Sigmoid colon (tissue), 6 donors: ENCODE measurements at regions not wholly inside any gene's neighbourhood (a gene's known extent, or its start where the extent isn't known, plus 50 kb on each side); places are given as distances from the start of the nearest gene placed in this dataset.

Experiments
- DNase-seq: peaks from one replicate; pipeline ENCODE4 v3.0.0-alpha.2; 2019
- H3K27ac ChIP-seq, 4 donors: fragments of 200-600 bp; sonication (generic); one replicate each; pipeline ENCODE4 v1.5.1; 2016 to 2019; ENCODE audit warnings: mild to moderate bottlenecking in 1 of 4
- H3K27me3 ChIP-seq, 3 donors: fragments of 200-600 bp; sonication (generic); one replicate each; pipeline ENCODE4 v1.5.1; 2019; ENCODE audit warnings: mild to moderate bottlenecking in 1 of 3
- H3K36me3 ChIP-seq, 4 donors: fragments of 200-600 bp; sonication (generic); one replicate each; pipeline ENCODE4 v1.5.1; 2016 to 2019
- H3K4me1 ChIP-seq, 4 donors: fragments of 200-600 bp; sonication (generic); one replicate each; pipeline ENCODE4 v1.5.1; 2017 to 2019
- H3K4me3 ChIP-seq, 4 donors: fragments of 200-600 bp; sonication (generic); one replicate each; pipeline ENCODE4 v1.5.1; 2017 to 2019; ENCODE audit warnings: mild to moderate bottlenecking in 2 of 4, moderate library complexity in 1 of 4
- H3K9me3 ChIP-seq, 4 donors: fragments of 200-600 bp in 3 of 4; sonication (generic) in 3 of 4; one replicate each; pipeline versions ENCODE4 v1.5.1 to v1.6.1; 2013 to 2019
- EP300 ChIP-seq, 4 donors: sonication (generic); formaldehyde crosslinking; IDR thresholded peaks; one replicate each; pipeline ENCODE4 v1.6.1; 2017; ENCODE audit warnings: antibody characterized with exemption in 4 of 4
- POLR2A ChIP-seq, 2 donors: fragments of 450-650 bp; IDR thresholded peaks; one replicate each; pipeline ENCODE4 v1.6.1; 2016; ENCODE audit warnings: antibody characterized with exemption in 2 of 2, mild to moderate bottlenecking in 2 of 2, moderate library complexity in 2 of 2
- POLR2AphosphoS5 ChIP-seq, 4 donors: sonication (generic); formaldehyde crosslinking; IDR thresholded peaks; one replicate each; pipeline ENCODE4 v1.6.1; 2017; ENCODE audit warnings: antibody characterized with exemption in 4 of 4
- WGBS, 2 donors: extraction: QIAGEN DNeasy Blood & Tissue Kit; methylation state at CpG; one replicate each; pipeline ENCODE4 v1.1.7; 2013; 5-methylcytosine and 5-hydroxymethylcytosine counted together
- intact Hi-C: fragments of 100-400 bp; cut with DNase I; formaldehyde crosslinking; loops from one replicate; pipeline ENCODE4 v1.15.1; 2023
- TF ChIP-seq, protein P1 (sequence below), 4 experiments: fragments of 450-650 bp in 3 of 4; fragments of 200-600 bp in 1 of 4; IDR thresholded peaks; one replicate each; pipeline ENCODE4 v1.5.1; 2016 to 2019; ENCODE audit warnings: antibody characterized with exemption in 4 of 4, mild to moderate bottlenecking in 3 of 4, moderate library complexity in 2 of 4
- donor health status: healthy with polysubstance abuse.
- donor health status: healthy.

DNA sequence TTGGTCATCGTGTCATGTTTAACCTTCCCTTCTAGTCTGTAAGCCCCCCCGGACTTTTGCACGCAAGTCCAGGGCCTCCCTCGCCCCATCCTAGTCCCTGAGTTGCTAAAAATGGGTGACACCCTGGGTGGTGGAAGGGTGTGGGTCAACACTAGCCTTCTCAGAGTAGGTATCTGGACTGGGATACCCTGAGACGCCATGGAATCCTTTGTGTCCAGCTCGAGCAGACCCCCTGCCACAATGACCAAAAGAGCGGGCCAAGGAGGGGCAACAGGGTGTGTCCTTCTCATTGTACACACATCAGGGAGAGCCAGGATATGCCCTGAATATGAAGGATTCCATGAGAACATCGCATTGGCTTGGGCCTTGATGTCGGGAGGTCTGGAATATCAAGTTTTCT, 67.5 kb upstream of the ATP12A start:
- no peaks in the 10 kb centered on the region for H3K27me3 ChIP-seq
- WGBS, 2 donors: 94 to 97% methylated on average over 9 of the region's 9 CpGs
- intact Hi-C loops: no loop called here
- no peaks in the 10 kb centered on the region for H3K4me1 ChIP-seq
- H3K36me3 ChIP-seq: no peaks in the 10 kb centered on the region
- no peak for DNase-seq
- no peaks in the 10 kb centered on the region for H3K9me3 ChIP-seq
- TF ChIP-seq EP300 (IDR thresholded peaks at IDR 0.05): no peak
- TF ChIP-seq POLR2AphosphoS5 (IDR thresholded peaks at IDR 0.05): no peak
- H3K4me3 ChIP-seq: no peak overlapping the region
- H3K27ac ChIP-seq: no peak overlapping the region

DNA sequence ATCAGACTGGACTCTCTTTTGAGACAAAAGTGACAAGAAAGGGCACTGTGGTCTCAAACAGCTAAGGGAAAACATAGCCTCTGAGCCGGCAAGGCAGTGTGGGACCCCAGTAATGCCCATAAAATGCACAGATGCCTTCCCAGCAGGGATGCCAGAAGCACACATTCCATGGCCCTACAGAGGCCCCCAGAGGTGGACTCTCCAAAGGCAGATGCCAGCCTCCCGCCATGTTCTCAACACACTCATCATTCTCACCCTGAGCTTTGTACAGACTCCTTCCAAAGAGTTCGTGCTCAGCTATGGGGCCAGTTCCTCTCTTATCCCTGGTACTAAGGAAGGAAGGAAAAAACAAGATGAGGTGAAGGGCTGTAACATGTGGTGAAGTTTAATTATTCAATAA, 67.1 kb upstream of the ATP12A start:
- 94 to 96% methylated on average over 3 of the region's 3 CpGs for WGBS, 2 donors
- H3K4me3 ChIP-seq: no peak overlapping the region
- no peak overlapping the region for H3K27ac ChIP-seq
- H3K36me3 ChIP-seq: no peaks in the 10 kb centered on the region
- intact Hi-C loops: no loop called here
- DNase-seq: no peak
- H3K27me3 ChIP-seq: no peaks in the 10 kb centered on the region
- TF ChIP-seq, protein P1, sequence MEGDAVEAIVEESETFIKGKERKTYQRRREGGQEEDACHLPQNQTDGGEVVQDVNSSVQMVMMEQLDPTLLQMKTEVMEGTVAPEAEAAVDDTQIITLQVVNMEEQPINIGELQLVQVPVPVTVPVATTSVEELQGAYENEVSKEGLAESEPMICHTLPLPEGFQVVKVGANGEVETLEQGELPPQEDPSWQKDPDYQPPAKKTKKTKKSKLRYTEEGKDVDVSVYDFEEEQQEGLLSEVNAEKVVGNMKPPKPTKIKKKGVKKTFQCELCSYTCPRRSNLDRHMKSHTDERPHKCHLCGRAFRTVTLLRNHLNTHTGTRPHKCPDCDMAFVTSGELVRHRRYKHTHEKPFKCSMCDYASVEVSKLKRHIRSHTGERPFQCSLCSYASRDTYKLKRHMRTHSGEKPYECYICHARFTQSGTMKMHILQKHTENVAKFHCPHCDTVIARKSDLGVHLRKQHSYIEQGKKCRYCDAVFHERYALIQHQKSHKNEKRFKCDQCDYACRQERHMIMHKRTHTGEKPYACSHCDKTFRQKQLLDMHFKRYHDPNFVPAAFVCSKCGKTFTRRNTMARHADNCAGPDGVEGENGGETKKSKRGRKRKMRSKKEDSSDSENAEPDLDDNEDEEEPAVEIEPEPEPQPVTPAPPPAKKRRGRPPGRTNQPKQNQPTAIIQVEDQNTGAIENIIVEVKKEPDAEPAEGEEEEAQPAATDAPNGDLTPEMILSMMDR (IDR thresholded peaks at IDR 0.05): no peak
- TF ChIP-seq POLR2AphosphoS5 (IDR thresholded peaks at IDR 0.05): no peak
- TF ChIP-seq POLR2A (IDR thresholded peaks at IDR 0.05): no peak
- TF ChIP-seq EP300 (IDR thresholded peaks at IDR 0.05): no peak
- H3K4me1 ChIP-seq: no peaks in the 10 kb centered on the region
- no peaks in the 10 kb centered on the region for H3K9me3 ChIP-seq

DNA sequence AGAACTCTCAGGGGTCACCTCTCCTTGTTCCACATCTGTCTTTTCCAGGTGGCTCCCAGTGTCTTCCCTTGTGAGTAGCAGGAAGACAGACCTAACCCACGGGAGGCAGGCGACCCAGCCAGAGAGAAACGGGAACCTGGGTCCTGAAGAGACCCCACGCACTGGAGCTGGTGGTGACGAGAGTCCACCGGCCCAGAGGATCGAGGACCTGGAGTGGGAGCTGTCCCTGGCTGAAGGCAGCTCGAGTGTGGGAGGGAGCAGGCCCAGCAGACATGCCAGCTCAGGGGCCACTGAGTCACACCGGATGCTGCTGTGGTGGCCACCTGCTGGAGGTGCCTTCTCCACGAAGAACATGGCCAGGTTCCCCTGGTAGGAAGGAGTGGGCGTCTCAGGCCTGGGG, 66.5 kb upstream of the ATP12A start:
- TF ChIP-seq, protein P1 (IDR thresholded peaks at IDR 0.05): no peak
- no peak for TF ChIP-seq POLR2AphosphoS5 (IDR thresholded peaks at IDR 0.05)
- TF ChIP-seq POLR2A (IDR thresholded peaks at IDR 0.05): no peak
- no peak for TF ChIP-seq EP300 (IDR thresholded peaks at IDR 0.05)
- intact Hi-C loops: no loop called here

DNA sequence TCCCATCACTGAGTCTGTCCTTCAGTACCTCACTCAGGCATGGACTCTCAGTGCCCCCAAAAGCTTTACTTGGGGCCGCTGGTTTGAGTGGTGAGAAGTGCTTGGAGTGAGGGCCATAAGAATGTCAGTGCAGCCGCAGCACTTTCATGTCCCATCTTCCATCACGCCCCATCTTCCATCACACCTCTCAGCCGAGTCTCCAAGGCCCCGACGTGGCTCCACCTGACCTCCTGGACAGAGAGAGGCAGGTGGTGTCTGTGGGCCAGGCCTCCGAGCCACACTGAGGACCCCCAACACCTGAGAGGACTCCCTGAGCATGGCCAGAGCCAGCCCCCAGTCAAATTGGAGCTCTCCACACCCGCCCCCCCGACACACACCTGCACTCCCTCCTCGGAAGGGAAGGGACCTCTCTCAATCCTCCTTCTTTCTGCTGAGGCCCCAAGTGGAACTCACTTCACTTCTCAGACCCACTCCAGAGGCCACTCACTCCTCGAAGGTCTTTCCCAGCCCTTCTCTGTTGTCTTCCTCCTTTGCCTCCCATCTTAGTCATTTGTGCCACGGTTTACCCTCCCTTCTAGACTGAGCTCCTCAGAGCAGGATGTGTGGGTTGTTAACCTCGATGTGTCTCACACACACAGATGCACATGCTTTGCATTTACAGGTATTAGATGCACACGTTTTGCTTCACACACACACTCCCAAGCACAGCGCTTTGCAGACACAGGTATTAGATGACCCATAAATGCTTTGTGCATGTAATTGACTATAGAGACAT, 65.7 kb upstream of the ATP12A start:
- H3K27me3 ChIP-seq: no peaks in the 10 kb centered on the region
- 88 to 90% methylated on average over 15 of the region's 15 CpGs for WGBS, 2 donors
- TF ChIP-seq, protein P1 (IDR thresholded peaks at IDR 0.05): no peak

More for the DNA sequence above, 66.5 kb upstream of the ATP12A start:
- H3K4me3 ChIP-seq: no peak overlapping the region
- no peaks in the 10 kb centered on the region for H3K9me3 ChIP-seq
- no peaks in the 10 kb centered on the region for H3K36me3 ChIP-seq
- H3K27ac ChIP-seq: no peak overlapping the region
- no peaks in the 10 kb centered on the region for H3K27me3 ChIP-seq
- 79 to 90% methylated on average over 11 of the region's 11 CpGs for whole genome bisulfite sequencing, 2 donors
- H3K4me1 ChIP-seq: no peaks in the 10 kb centered on the region
- no peak for DNase-seq

DNA sequence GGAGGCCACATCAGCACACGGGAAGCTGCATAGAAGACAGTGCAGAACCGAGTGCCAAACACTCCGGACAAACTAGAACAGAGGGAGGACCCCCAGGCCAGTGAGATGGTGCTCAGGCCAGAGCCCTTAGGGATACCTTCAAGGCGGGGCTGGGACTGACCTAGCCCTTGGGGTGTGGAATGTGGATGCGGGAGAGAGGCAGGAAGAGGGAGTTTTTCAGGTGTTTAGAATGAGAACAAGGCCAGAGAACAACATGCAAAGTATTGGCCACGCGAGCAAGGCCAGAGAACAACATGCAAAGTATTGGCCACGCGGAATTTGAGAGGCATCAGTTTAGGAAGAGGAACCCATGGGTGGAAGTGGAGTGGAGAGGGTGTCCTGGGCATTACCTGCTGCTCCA, 65.1 kb upstream of the ATP12A start:
- intact Hi-C loops: no loop called here
- TF ChIP-seq POLR2A (IDR thresholded peaks at IDR 0.05) (no peak), POLR2AphosphoS5 (IDR thresholded peaks at IDR 0.05) (no peak), EP300 (IDR thresholded peaks at IDR 0.05) (no peak)
- TF ChIP-seq, protein P1 (IDR thresholded peaks at IDR 0.05): no peak
- WGBS, 2 donors: 90 to 92% methylated on average over 9 of the region's 9 CpGs
- Histone ChIP-seq H3K4me3 (no peak overlapping the region), H3K4me1 (no peaks in the 10 kb centered on the region), H3K9me3 (no peaks in the 10 kb centered on the region), H3K27ac (no peak overlapping the region), H3K27me3 (no peaks in the 10 kb centered on the region), H3K36me3 (no peaks in the 10 kb centered on the region)
- no peak for DNase-seq

More for the DNA sequence above, 65.7 kb upstream of the ATP12A start:
- intact Hi-C loops: no loop called here
- H3K4me3 ChIP-seq: no peak overlapping the region
- no peaks in the 10 kb centered on the region for H3K36me3 ChIP-seq
- no peak overlapping the region for H3K27ac ChIP-seq
- DNase-seq: no peak
- H3K9me3 ChIP-seq: no peaks in the 10 kb centered on the region
- H3K4me1 ChIP-seq: no peaks in the 10 kb centered on the region
